A673 (cell line): ENCODE measurements at regions not wholly inside any gene's neighbourhood (a gene's known extent, or its start where the extent isn't known, plus 50 kb on each side); places are given as distances from the start of the nearest gene placed in this dataset.

Experiments
- BruUV-seq: library from RNA; stranded (reverse); fragments of 400-500 nt; replicated peaks from 2 replicates; lab custom pipeline; 2021; lab: Mats Ljungman, UMichigan
- CTCF ChIA-PET: fragments of 300-600 bp; sonication (Branson Sonifier 250); formaldehyde crosslinking; loops from one replicate; lab custom pipeline; 2022; ENCODE audit warnings: antibody characterized with exemption; lab: Charles Lee
- POLR2A ChIA-PET: fragments of 300-600 bp; sonication (Branson Sonifier 250); formaldehyde crosslinking; loops from one replicate; lab custom pipeline; 2022; ENCODE audit warnings: antibody characterized with exemption; ENCODE audit not compliant: low non-redundant PET; lab: Charles Lee
- DNase-seq: peaks from one replicate; pipeline ENCODE4 v3.0.0-alpha.2; 2015; ENCODE audit warnings: low spot score
- H3K27ac ChIP-seq: fragments of 200-600 bp; sonication (generic); 2 replicates; pipeline ENCODE4 v1.5.1; 2016; ENCODE audit warnings: mixed run types, low read depth, mild to moderate bottlenecking, mixed read lengths, antibody characterized with exemption, low read length; ENCODE audit not compliant: poor library complexity, severe bottlenecking
- H3K27me3 ChIP-seq: fragments of 200-600 bp; sonication (generic); replicated peaks from 2 replicates; pipeline ENCODE4 v1.6.1; 2017; ENCODE audit warnings: mixed run types, low read depth, mild to moderate bottlenecking, mixed read lengths, antibody characterized with exemption, low read length; ENCODE audit not compliant: insufficient read depth, poor library complexity
- H3K36me3 ChIP-seq: fragments of 200-600 bp; sonication (generic); 2 replicates; pipeline ENCODE4 v1.6.1; 2016; ENCODE audit warnings: mixed run types, mild to moderate bottlenecking, mixed read lengths, antibody characterized with exemption, low read length; ENCODE audit not compliant: insufficient read depth, poor library complexity, severe bottlenecking
- H3K4me1 ChIP-seq: fragments of 200-600 bp; sonication (generic); 2 replicates; pipeline ENCODE4 v1.6.1; 2017; ENCODE audit warnings: mixed run types, mild to moderate bottlenecking, mixed read lengths, antibody characterized with exemption, low read length; ENCODE audit not compliant: insufficient read depth, poor library complexity, severe bottlenecking
- H3K4me3 ChIP-seq: fragments of 200-600 bp; sonication (generic); 2 replicates; pipeline ENCODE4 v1.5.1; 2016; ENCODE audit warnings: low read depth, mixed run types, mild to moderate bottlenecking, mixed read lengths, low read length; ENCODE audit not compliant: poor library complexity, severe bottlenecking
- H3K9me3 ChIP-seq: fragments of 200-600 bp; sonication (generic); 2 replicates; pipeline ENCODE4 v1.6.1; 2016; ENCODE audit warnings: mixed run types, low read depth, mild to moderate bottlenecking, mixed read lengths, antibody characterized with exemption, low read length; ENCODE audit not compliant: poor library complexity, severe bottlenecking
- CTCF ChIP-seq: fragments of 300-800, 200-600 bp; sonication (generic); conservative IDR thresholded peaks from 2 replicates; pipeline ENCODE4 v1.5.1; 2017; ENCODE audit warnings: low read depth, mild to moderate bottlenecking, antibody characterized with exemption, low read length, moderate library complexity, mixed read lengths
- EZH2 ChIP-seq: fragments of 200-600 bp; sonication (generic); IDR thresholded peaks from 2 replicates; pipeline ENCODE4 v1.6.1; 2017; ENCODE audit warnings: borderline replicate concordance, low read depth, mild to moderate bottlenecking, mixed read lengths, antibody characterized with exemption, low read length; ENCODE audit not compliant: poor library complexity, severe bottlenecking
- intact Hi-C: fragments of 100-400 bp; cut with micrococcal nuclease; formaldehyde crosslinking; loops from one replicate; pipeline ENCODE4 v1.10.0; 2022; ENCODE audit not compliant: unreplicated experiment

DNA sequence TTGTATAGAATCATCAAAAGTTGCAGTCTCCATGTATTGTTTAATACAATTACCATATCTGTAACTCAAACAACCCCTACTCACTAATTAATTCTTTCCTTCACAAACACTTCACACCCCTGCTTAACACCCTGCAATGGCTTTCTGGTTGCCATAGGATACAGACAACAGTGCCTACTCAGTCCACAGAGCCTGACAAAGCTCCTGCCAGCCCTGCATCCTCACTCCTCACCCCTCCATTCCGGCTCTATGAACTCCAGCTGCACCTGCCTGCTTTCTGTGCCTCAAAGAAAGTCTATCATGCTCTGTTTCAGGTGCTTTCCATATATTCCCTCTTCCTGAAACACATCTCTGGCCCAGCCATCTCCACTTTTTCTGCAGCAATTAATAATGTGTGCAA, 253.4 kb downstream of the HACE1 start:
- H3K9me3 ChIP-seq: no peaks in the 10 kb centered on the region
- BruUV-seq: no TSS peak
- H3K27me3 ChIP-seq: no peaks in the 10 kb centered on the region
- POLR2A ChIA-PET: no interaction called here
- TF ChIP-seq CTCF (no peak), EZH2 (no peak)
- no peak overlapping the region for H3K27ac ChIP-seq
- peaks cover 30% of the 10 kb centered on the region for H3K4me1 ChIP-seq
- CTCF ChIA-PET: no interaction called here
- no peak overlapping the region for H3K4me3 ChIP-seq
- no peak for DNase-seq
- intact Hi-C loops: no loop called here
- H3K36me3 ChIP-seq: no peaks in the 10 kb centered on the region

GRCh38 chr6:104604685-104605084, 255.0 kb downstream of the HACE1 start:
- no peak overlapping the region for H3K27ac ChIP-seq
- H3K4me1 ChIP-seq: peaks cover 45% of the 10 kb centered on the region
- ChIA-PET POLR2A (no interaction called here), CTCF (no interaction called here)
- BruUV-seq: no TSS peak
- intact Hi-C loops: no loop called here
- no peaks in the 10 kb centered on the region for H3K9me3 ChIP-seq
- H3K27me3 ChIP-seq: no peaks in the 10 kb centered on the region
- H3K4me3 ChIP-seq: no peak overlapping the region
- TF ChIP-seq EZH2 (no peak), CTCF (no peak)
- DNase-seq: peak; percentile 13
- no peaks in the 10 kb centered on the region for H3K36me3 ChIP-seq

GRCh38 chr6:104603108-104603745, 256.5 kb downstream of the HACE1 start:
- Histone ChIP-seq H3K4me3 (no peak overlapping the region), H3K36me3 (no peaks in the 10 kb centered on the region), H3K9me3 (no peaks in the 10 kb centered on the region), H3K27ac (no peak overlapping the region), H3K27me3 (no peaks in the 10 kb centered on the region), H3K4me1 (peaks cover 58% of the 10 kb centered on the region)
- ChIA-PET POLR2A (no interaction called here), CTCF (no interaction called here)
- BruUV-seq: no TSS peak
- intact Hi-C loops: no loop called here
- no peak for DNase-seq
- TF ChIP-seq EZH2 (no peak), CTCF (no peak)
